GM12878 (cell line): ENCODE measurements at regions not wholly inside any gene's neighbourhood (a gene's known extent, or its start where the extent isn't known, plus 50 kb on each side); places are given as distances from the start of the nearest gene placed in this dataset.

Experiments
- CBX5 ChIP-seq: sonication (generic); IDR thresholded peaks from 2 replicates; pipeline ENCODE4 v1.6.1; 2016; ENCODE audit warnings: low read depth, moderate library complexity, mild to moderate bottlenecking, inconsistent platforms
- CTCF ChIP-seq, 3 experiments: IDR thresholded peaks in 2 of 3; conservative IDR thresholded peaks in 1 of 3; 2 replicates each; pipeline ENCODE4 v1.5.1; 2011; ENCODE audit warnings: low read depth in 3 of 3, low read length in 3 of 3, mild to moderate bottlenecking in 3 of 3, control low read depth in 2 of 3, moderate library complexity in 2 of 3, inconsistent platforms in 1 of 3, mixed read lengths in 1 of 3; ENCODE audit not compliant: control insufficient read depth in 2 of 3, insufficient read depth in 1 of 3; ENCODE audit errors: extremely low read depth in 1 of 3
- ESRRA ChIP-seq: IDR thresholded peaks from 2 replicates; pipeline ENCODE4 v1.6.1; 2012; ENCODE audit warnings: mild to moderate bottlenecking, low read length, improper control_type of control experiment
- FOXM1 ChIP-seq: IDR thresholded peaks from 2 replicates; pipeline ENCODE4 v1.6.1; 2012; ENCODE audit warnings: low read depth, mild to moderate bottlenecking, inconsistent platforms, low read length, moderate library complexity
- MXI1 ChIP-seq: fragments of 150-350 bp; IDR thresholded peaks from 2 replicates; pipeline ENCODE4 v1.6.1; 2011; ENCODE audit warnings: low read depth, mild to moderate bottlenecking, inconsistent platforms, low read length, improper control_type of control experiment
- MYC ChIP-seq: IDR thresholded peaks from 2 replicates; pipeline ENCODE4 v1.6.1; 2011; ENCODE audit warnings: mild to moderate bottlenecking, low read length, moderate library complexity, inconsistent platforms; ENCODE audit not compliant: insufficient read depth, insufficient replicate concordance, insufficient read length, severe bottlenecking
- RAD21 ChIP-seq: IDR thresholded peaks from 2 replicates; pipeline ENCODE4 v1.6.1; 2011; ENCODE audit warnings: mild to moderate bottlenecking, low read depth, low read length, moderate library complexity; ENCODE audit not compliant: insufficient read depth
- RBBP5 ChIP-seq: fragments of 200-600 bp; sonication (generic); conservative IDR thresholded peaks from 2 replicates; pipeline ENCODE4 v1.6.1; 2016
- SP1 ChIP-seq: IDR thresholded peaks from one replicate; pipeline ENCODE4 v1.6.1; 2011; ENCODE audit warnings: low read depth, low read length
- YBX1 ChIP-seq: fragments of 450-650 bp; IDR thresholded peaks from 2 replicates; pipeline ENCODE4 v1.6.1; 2016; ENCODE audit warnings: antibody characterized with exemption
- YY1 ChIP-seq: IDR thresholded peaks from 2 replicates; pipeline ENCODE4 v1.6.1; 2011; ENCODE audit warnings: low read depth, mild to moderate bottlenecking, low read length
- ZNF24 ChIP-seq: fragments of 450-650 bp; IDR thresholded peaks from 2 replicates; pipeline ENCODE4 v1.6.1; 2017; ENCODE audit warnings: antibody characterized with exemption, mild to moderate bottlenecking
- ZSCAN29 ChIP-seq: fragments of 450-650 bp; IDR thresholded peaks from 2 replicates; pipeline ENCODE4 v1.6.1; 2017; ENCODE audit warnings: mild to moderate bottlenecking, moderate library complexity
- TF ChIP-seq, protein P1 (sequence below): fragments of 450-650 bp; formaldehyde crosslinking; IDR thresholded peaks from 2 replicates; pipeline ENCODE4 v1.5.0; 2022; ENCODE audit warnings: mild to moderate bottlenecking, missing genetic modification characterization

- TF ChIP-seq SP1 (no peak), MYC (no peak), ZSCAN29 (no peak), YBX1 (no peak), YY1 (no peak), CTCF (IDR thresholded peaks at IDR 0.05 in 2 of 3, conservative IDR thresholded peaks at IDR 0.05 in 1 of 3; ENCODE audit: control insufficient read depth in 2 of 3, extremely low read depth in 1 of 3, insufficient read depth in 1 of 3, low read depth in 3 of 3, low read length in 3 of 3) (no peak), CBX5 (no peak), MXI1 (no peak), RAD21 (no peak), ZNF24 (no peak), ESRRA (no peak), RBBP5 (no peak), FOXM1 (no peak)
- TF ChIP-seq, protein P1, sequence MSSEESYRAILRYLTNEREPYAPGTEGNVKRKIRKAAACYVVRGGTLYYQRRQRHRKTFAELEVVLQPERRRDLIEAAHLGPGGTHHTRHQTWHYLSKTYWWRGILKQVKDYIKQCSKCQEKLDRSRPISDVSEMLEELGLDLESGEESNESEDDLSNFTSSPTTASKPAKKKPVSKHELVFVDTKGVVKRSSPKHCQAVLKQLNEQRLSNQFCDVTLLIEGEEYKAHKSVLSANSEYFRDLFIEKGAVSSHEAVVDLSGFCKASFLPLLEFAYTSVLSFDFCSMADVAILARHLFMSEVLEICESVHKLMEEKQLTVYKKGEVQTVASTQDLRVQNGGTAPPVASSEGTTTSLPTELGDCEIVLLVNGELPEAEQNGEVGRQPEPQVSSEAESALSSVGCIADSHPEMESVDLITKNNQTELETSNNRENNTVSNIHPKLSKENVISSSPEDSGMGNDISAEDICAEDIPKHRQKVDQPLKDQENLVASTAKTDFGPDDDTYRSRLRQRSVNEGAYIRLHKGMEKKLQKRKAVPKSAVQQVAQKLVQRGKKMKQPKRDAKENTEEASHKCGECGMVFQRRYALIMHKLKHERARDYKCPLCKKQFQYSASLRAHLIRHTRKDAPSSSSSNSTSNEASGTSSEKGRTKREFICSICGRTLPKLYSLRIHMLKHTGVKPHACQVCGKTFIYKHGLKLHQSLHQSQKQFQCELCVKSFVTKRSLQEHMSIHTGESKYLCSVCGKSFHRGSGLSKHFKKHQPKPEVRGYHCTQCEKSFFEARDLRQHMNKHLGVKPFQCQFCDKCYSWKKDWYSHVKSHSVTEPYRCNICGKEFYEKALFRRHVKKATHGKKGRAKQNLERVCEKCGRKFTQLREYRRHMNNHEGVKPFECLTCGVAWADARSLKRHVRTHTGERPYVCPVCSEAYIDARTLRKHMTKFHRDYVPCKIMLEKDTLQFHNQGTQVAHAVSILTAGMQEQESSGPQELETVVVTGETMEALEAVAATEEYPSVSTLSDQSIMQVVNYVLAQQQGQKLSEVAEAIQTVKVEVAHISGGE (CRISPR knock-in tag) = no peak
Measured at GRCh38 chr5:27387535-27388073, 349.2 kb upstream of the CDH9 start.
